Nephron progenitor cell (in vitro differentiated cells): ENCODE measurements at regions not wholly inside any gene's neighbourhood (a gene's known extent, or its start where the extent isn't known, plus 50 kb on each side); places are given as distances from the start of the nearest gene placed in this dataset.

Source experiments
- DNase-seq: peaks from one replicate; pipeline ENCODE4 v3.0.0; 2021
- H3K27ac Mint-ChIP-seq: 2 replicates; pipeline ENCODE4 v1.8.0; 2021; ENCODE audit warnings: mild to moderate bottlenecking, moderate library complexity, mixed read lengths
- H3K27me3 Mint-ChIP-seq: 2 replicates; pipeline ENCODE4 v1.8.0; 2021; ENCODE audit warnings: mild to moderate bottlenecking, low read depth, mixed read lengths; ENCODE audit not compliant: poor library complexity
- H3K36me3 Mint-ChIP-seq: 2 replicates; pipeline ENCODE4 v1.8.0; 2021; ENCODE audit warnings: low read depth, mixed read lengths
- H3K4me1 Mint-ChIP-seq: 2 replicates; pipeline ENCODE4 v1.8.0; 2021; ENCODE audit warnings: mixed read lengths
- H3K4me3 Mint-ChIP-seq: 2 replicates; pipeline ENCODE4 v1.8.0; 2021; ENCODE audit warnings: mild to moderate bottlenecking, moderate library complexity, mixed read lengths
- H3K9me3 Mint-ChIP-seq: 2 replicates; pipeline ENCODE4 v1.8.0; 2021; ENCODE audit warnings: mild to moderate bottlenecking, moderate library complexity, mixed read lengths
- TF ChIP-seq, protein P1 (sequence below): fragments of 200-600 bp; sonication (generic); IDR thresholded peaks from 2 replicates; pipeline ENCODE4 v1.5.0; 2021; ENCODE audit warnings: antibody characterized with exemption

- peaks cover 1% of the 10 kb centered on the region for H3K36me3 Mint-ChIP-seq
- peaks cover 13% of the 10 kb centered on the region for H3K9me3 Mint-ChIP-seq
- TF ChIP-seq, protein P1, sequence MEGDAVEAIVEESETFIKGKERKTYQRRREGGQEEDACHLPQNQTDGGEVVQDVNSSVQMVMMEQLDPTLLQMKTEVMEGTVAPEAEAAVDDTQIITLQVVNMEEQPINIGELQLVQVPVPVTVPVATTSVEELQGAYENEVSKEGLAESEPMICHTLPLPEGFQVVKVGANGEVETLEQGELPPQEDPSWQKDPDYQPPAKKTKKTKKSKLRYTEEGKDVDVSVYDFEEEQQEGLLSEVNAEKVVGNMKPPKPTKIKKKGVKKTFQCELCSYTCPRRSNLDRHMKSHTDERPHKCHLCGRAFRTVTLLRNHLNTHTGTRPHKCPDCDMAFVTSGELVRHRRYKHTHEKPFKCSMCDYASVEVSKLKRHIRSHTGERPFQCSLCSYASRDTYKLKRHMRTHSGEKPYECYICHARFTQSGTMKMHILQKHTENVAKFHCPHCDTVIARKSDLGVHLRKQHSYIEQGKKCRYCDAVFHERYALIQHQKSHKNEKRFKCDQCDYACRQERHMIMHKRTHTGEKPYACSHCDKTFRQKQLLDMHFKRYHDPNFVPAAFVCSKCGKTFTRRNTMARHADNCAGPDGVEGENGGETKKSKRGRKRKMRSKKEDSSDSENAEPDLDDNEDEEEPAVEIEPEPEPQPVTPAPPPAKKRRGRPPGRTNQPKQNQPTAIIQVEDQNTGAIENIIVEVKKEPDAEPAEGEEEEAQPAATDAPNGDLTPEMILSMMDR, result no peak
- H3K4me3 Mint-ChIP-seq, result no peak overlapping the region
- no peak overlapping the region for H3K27ac Mint-ChIP-seq
- peaks cover 2% of the 10 kb centered on the region for H3K4me1 Mint-ChIP-seq
- no peak for DNase-seq
- no peaks in the 10 kb centered on the region for H3K27me3 Mint-ChIP-seq
These were observed 828.3 kb upstream of the PIK3C3 start for GRCh38 chr18:41126541-41127235.

- Mint-ChIP-seq H3K36me3 (no peaks in the 10 kb centered on the region), H3K27me3 (no peaks in the 10 kb centered on the region), H3K4me1 (no peaks in the 10 kb centered on the region), H3K4me3 (no peak overlapping the region), H3K27ac (no peak overlapping the region), H3K9me3 (peaks cover 13% of the 10 kb centered on the region)
- TF ChIP-seq, protein P1, result no peak
- DNase-seq, result no peak
These were observed 833.8 kb upstream of the PIK3C3 start for GRCh38 chr18:41121116-41121826.

GRCh38 chr18:41119031-41119430 is 836.0 kb upstream of the PIK3C3 start:
- H3K36me3 Mint-ChIP-seq, result no peaks in the 10 kb centered on the region
- TF ChIP-seq, protein P1, result no peak
- no peaks in the 10 kb centered on the region for H3K4me1 Mint-ChIP-seq
- no peak overlapping the region for H3K4me3 Mint-ChIP-seq
- no peak overlapping the region for H3K27ac Mint-ChIP-seq
- DNase-seq, result no peak
- H3K27me3 Mint-ChIP-seq, result no peaks in the 10 kb centered on the region
- H3K9me3 Mint-ChIP-seq, result peaks cover 8% of the 10 kb centered on the region

DNA sequence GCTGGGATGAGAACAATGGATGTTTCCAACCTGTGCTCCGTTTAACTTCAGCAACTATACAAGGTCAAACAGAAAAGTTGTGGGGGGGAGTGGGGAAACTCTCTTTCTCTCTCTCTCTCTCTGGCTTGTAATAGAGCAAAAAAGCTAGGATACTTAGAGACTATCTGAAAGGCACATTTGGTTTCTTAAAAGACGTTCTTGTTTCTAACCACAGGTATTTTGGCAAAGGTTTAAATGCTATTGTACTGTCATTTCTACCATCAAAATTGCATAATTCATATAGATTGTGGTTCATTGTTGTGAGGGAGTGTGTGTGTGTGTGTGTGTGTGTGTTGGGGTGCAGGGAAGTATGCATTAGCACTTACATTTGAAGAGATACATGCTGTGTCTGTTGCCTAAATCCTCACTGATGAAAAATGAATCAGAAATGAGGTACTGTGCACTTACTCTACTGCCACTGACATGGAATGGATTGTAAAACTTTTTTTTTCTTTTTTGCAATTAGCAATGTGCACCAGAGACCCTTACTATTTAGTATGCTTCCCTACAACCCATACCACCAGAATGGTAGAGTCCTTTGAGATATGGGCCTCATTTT is 841.0 kb upstream of the PIK3C3 start:
- H3K27ac Mint-ChIP-seq, result no peak overlapping the region

DNA sequence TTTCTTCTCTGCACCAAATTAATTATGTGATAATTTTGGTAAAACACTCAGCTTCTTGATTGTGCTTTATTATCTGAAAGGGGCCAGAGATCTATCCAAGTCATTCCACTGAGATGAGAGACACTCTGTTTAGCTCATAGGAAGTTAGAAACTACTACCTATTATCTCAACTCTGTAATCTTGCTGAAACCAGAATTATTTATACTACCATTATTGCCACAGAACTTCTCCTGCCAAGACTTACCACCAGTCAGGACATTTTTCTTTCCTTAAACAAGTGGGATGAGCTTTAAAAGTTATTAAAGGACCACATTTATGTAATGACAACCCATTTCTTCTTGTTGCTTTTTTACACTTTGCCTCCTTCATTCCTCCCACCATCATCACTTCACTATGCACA is 855.6 kb upstream of the PIK3C3 start:
- Mint-ChIP-seq H3K36me3 (peaks cover 7% of the 10 kb centered on the region), H3K27me3 (peaks cover 4% of the 10 kb centered on the region), H3K27ac (no peak overlapping the region), H3K9me3 (peaks cover 5% of the 10 kb centered on the region), H3K4me1 (peaks cover 10% of the 10 kb centered on the region), H3K4me3 (no peak overlapping the region)
- no peak for DNase-seq
- TF ChIP-seq, protein P1, result no peak

More for the DNA sequence above, 841.0 kb upstream of the PIK3C3 start:
- peaks cover 25% of the 10 kb centered on the region for H3K36me3 Mint-ChIP-seq
- peaks cover 24% of the 10 kb centered on the region for H3K9me3 Mint-ChIP-seq
- DNase-seq, result no peak
- no peak overlapping the region for H3K4me3 Mint-ChIP-seq
- TF ChIP-seq, protein P1, result no peak
- H3K4me1 Mint-ChIP-seq, result peaks cover 9% of the 10 kb centered on the region
- H3K27me3 Mint-ChIP-seq, result peaks cover 6% of the 10 kb centered on the region
